Astrocyte of the cerebellum (primary cell): ENCODE measurements at regions not wholly inside any gene's neighbourhood (a gene's known extent, or its start where the extent isn't known, plus 50 kb on each side); places are given as distances from the start of the nearest gene placed in this dataset.

Source experiments
- DNase-seq: peaks from one replicate; pipeline ENCODE4 v3.0.0-alpha.2; 2011; ENCODE audit warnings: low read depth
- H3K4me3 ChIP-seq: 2 replicates; pipeline ENCODE4 v1.5.1; 2011; ENCODE audit warnings: mild to moderate bottlenecking, low read depth, low read length, moderate library complexity
- in situ Hi-C: cut with HindIII; loops from 2 replicates; pipeline ENCODE4 v1.10.0; 2017; ENCODE audit warnings: low sequenced_read_pairs
- TF ChIP-seq, protein P1 (sequence below): IDR thresholded peaks from 2 replicates; pipeline ENCODE4 v1.5.1; 2012; ENCODE audit warnings: low read length, low read depth, moderate library complexity, mild to moderate bottlenecking; ENCODE audit errors: missing control alignments

DNA sequence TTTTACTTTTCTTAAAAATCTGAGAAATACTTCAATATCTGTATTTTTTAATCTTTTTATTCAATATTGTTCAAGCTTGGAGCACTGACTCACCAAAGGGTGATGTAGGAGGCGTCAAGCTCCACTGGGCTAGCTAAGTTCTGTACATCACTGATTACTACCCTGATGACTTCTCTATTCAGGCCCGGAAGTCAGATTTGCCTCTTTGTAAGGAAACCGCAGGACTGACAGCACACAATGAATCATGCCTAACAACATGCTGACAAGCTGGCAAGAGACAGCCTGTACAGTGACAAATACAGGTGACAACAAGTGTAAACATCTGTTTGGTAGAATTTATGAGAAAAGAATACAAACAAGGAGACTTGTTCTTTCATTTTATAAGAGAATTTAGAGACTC, 627.9 kb upstream of the RORB start:
- TF ChIP-seq, protein P1, sequence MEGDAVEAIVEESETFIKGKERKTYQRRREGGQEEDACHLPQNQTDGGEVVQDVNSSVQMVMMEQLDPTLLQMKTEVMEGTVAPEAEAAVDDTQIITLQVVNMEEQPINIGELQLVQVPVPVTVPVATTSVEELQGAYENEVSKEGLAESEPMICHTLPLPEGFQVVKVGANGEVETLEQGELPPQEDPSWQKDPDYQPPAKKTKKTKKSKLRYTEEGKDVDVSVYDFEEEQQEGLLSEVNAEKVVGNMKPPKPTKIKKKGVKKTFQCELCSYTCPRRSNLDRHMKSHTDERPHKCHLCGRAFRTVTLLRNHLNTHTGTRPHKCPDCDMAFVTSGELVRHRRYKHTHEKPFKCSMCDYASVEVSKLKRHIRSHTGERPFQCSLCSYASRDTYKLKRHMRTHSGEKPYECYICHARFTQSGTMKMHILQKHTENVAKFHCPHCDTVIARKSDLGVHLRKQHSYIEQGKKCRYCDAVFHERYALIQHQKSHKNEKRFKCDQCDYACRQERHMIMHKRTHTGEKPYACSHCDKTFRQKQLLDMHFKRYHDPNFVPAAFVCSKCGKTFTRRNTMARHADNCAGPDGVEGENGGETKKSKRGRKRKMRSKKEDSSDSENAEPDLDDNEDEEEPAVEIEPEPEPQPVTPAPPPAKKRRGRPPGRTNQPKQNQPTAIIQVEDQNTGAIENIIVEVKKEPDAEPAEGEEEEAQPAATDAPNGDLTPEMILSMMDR = no peak
- DNase-seq = peak; percentile 31
- H3K4me3 ChIP-seq = no peak overlapping the region
- in situ Hi-C loops = no loop called here

- in situ Hi-C loops = no loop called here
Observed at GRCh38 chr9:73871636-73872035, 625.5 kb upstream of the RORB start.

GRCh38 chr9:73872701-73873100, 624.4 kb upstream of the RORB start:
- H3K4me3 ChIP-seq = no peak overlapping the region
- TF ChIP-seq, protein P1 = no peak
- DNase-seq = no peak
- in situ Hi-C loops = no loop called here

More at GRCh38 chr9:73871636-73872035, 625.5 kb upstream of the RORB start:
- TF ChIP-seq, protein P1 = no peak
- no peak overlapping the region for H3K4me3 ChIP-seq
- DNase-seq = no peak

GRCh38 chr9:73880101-73880500, 617.0 kb upstream of the RORB start:
- in situ Hi-C loops = no loop called here
- TF ChIP-seq, protein P1 = no peak
- DNase-seq = no peak
- H3K4me3 ChIP-seq = no peak overlapping the region

DNA sequence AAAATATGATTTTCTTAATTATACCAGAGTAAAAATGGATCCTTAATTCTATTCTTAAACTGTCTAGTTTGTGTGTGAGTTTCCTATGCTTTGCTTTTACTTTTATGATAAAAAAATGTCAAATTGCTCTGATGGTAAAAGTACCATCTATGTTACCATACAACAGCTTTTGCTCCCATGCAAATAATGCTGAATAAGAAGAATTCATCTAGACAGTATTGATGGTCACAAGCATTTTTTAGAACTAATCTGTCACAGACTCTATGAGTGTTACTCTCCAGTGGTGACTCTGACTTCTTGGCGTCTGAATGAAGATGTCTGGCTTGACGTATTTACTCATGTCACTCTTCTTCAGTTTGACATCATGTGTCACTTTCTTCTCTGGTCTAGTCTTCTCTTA, 608.1 kb upstream of the RORB start:
- H3K4me3 ChIP-seq = no peak overlapping the region
- in situ Hi-C loops = no loop called here
- TF ChIP-seq, protein P1 = no peak
- DNase-seq = no peak

DNA sequence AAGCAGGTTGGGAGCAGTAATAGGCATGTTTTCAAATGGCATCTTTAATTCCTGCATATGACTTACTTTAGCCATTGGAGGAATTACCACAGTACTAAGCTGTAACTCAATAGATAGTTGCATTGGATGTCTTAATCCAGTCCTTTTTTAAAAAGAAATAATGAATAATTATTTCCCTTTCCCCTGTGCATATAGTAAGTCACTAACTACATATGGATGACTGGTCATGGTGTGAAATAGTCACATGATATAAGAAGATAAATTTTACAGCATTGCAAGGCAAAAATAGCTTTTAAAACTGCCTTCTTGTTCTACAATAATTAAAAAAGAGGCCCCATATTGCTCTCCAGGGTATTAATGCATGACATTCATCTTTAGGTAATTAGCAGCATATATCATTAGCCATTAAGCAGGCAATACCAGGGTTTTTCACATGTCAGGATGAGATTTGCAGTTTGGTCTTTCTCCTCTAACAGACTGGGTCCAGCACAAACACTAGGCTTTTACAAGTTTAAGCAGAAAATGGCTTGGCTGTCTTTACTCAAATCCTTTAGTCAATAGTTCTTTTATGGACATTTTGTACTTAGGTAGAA, 606.4 kb upstream of the RORB start:
- in situ Hi-C loops = no loop called here
- DNase-seq = no peak
- H3K4me3 ChIP-seq = no peak overlapping the region
- TF ChIP-seq, protein P1 = no peak
